ENCODE measurements at regions not wholly inside any gene's neighbourhood (a gene's known extent, or its start where the extent isn't known, plus 50 kb on each side); places are given as distances from the start of the nearest gene placed in this dataset.

DNA sequence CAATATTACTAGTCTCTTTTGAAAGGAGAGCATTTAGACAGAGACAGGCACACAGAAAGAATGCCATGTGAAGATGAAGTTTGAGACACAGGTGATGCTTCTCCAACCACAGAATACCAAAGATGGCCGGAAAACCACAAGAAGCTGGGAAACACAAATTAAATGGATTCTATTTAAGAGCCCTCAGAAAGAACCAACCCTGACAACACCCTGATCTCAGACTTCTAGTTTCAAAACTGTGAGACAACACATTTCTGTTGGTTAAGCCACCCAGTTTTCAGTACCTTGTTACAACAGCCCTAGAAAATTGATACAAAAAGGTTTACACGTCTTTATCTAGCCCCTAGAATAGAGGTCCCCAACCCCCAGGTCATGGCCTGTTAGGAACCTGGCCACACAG is 79.8 kb upstream of the CCNG1 start:
- no peak for DNase-seq (ENCODE audit: low read depth)

DNA sequence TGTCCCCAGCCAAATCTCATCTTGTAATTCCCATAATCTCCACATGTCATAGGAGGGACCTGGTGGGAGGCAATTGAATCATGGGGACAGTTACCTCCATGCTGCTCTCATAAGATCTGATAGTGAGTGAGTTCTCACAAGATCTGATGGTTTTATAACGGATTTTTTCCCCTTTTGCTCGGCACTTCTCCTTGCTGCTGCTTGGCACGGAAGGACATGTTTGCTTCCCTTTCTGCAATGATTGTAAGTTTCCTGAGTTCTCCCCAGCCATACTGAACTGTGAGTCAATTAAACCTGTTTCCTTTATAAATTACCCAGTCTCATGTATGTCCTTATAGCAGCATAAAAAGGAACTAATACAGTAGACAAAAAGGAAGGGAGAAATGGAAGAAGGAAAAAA is 76.7 kb upstream of the CCNG1 start:
- no peak for DNase-seq (ENCODE audit: low read depth)

DNA sequence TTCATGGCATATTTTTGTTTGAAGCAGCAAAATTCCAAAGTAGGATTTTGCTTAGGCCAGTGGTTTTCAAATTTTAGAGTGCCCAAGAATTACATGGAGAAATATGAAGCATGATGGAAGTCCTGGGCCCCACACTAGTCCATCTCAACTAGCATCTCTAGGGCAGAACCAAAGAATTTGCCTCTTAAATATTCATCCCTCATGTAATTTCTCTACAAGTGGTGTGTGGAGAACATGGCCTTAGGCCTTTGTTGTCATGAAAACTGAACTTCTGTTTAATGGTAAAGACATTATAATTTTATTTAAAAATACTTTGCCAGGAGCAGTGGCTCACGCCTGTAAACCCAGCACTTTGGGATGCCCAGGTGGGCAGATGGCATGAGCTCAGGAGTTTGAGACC is 75.9 kb upstream of the CCNG1 start:
- no peak for DNase-seq (ENCODE audit: low read depth)

DNA sequence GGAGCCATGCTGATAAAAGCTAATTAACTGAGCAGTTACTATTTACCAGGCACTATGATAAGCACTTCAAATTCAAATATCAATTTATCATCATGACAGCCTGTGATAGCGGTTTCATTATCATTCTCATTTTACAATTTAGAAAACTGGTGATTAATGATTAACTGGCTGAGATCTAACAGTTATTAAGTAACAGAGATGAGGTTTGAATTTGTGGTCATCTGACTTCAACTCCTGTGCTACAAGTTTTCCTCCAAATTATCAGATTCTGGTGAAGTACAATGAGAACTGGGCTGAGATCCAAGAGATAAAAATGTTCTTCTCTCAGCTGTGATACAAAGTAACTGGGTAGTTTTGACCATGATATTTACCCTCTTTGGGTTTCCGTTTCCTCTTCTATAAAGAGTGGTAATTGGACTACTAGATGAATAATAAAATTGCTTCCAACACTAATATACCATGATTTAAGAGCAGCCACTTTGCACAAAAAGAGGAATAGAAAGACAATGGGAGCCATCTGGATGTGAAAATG is 74.5 kb upstream of the CCNG1 start:
- no peak for DNase-seq (ENCODE audit: low read depth)

DNA sequence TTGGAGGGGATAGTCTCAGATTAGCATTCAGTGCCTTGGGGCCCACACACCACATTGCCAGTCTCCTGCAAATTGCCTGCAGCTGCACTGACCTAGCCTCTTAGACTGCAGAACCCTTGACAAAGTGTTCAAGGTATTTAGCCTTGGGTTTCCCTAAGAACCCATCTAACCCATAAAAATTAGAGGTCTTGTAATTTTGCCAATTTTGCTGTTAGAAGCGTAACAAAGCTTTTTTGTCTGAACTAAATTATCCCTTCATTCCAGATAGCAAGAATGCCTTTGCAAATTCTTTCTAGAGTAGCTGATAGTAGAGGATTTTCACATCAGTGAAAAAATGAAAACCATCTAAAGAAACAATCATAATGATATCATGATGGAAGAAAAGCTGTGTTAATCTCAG is 74.0 kb upstream of the CCNG1 start:
- no peak for DNase-seq (ENCODE audit: low read depth)

DNA sequence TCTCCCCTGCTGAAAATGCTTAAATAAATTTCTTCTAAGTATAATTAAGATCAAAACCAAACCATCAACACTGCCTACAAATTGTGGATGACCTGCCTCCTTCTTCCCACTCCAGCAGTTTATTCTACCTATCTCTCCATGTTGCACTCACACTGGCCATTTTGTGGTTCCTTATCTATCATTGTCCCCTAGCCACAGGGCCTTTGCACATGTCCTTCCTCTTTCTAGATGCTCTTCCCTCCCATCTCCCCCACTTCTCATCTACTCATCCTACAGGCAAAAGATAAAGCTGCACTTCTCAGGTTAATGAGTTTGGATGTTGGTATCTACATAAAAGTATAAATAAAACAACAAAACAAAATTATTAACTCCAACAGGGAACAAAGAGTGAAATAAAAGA is 70.6 kb upstream of the CCNG1 start:
- DNase-seq (ENCODE audit: low read depth): no peak

DNA sequence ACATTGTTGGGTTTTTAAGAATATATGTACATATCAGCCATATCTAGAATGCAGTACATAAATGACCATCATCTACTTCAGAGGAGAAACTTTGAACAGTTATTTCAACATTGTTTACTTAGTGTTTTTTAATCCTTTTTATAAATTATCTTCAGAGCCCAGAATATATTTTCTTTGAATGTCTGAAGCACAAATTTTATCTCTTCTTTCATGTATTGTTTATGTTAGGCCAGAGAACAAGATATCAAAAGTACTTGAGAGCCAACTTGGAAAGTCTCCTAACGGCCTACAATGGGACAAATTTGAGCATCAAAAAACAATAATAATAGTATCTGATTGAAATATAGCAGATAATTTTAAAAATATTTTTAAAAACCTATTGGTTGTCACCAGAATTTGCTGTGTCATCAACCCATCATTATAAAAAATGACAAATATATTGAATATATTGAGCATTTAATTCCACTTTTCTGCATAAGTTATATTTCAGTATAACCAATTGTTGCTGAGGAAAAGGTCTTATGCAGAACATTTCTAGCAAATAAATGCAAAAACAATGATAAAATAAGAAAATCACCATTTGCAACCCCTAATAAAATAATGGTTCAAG is 67.5 kb upstream of the CCNG1 start:
- no peak for DNase-seq (ENCODE audit: low read depth)

DNA sequence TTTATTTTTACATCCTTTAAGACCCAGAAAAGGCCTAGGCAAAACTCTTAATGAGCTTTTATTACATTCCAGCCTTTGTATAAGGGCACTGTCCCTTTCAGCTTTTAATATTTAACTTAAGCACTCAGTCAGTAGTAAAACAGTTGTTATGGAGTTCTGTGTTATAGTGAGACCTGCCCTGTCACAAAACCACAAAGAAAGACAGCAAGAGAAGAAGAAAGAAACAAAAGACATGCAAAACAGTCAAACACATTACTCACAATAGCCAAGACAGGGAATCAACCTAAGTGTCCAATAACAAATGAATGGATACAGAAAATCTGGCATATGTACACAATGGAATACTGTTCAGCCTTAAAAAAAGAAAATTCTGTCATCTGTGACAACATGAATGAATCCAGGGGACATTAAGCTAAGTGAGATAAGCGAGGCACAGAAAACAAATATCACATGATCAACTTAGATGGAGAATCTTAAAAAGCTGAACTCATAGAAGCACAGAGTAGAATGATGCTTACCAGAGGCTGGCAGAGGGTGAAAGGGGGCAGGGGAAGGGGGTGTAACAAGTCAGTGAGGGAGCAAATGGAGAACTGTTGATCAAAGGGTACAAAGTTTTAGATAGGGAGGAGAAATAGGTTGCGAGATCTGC is 63.8 kb upstream of the CCNG1 start:
- DNase-seq (ENCODE audit: low read depth): no peak

DNA sequence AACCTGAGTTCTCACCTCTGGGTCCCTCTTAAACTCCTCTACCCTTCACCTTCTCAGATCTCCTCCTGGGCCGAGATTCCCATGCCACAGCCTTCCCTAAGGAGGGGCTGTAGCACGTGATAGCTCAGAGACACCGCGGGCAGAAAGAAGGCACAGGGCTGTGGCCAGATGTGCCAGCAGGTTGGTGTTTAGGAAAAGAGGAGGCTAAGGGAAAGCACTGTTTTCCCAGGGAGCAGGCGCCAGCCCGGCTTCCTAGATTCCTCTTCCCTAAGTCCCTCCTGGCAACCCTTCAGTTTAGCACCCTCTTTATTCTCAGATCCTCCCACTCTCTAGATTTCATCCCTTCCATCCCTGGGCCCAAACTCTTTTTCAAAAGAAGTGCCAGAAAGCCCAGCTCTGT is 59.4 kb upstream of the CCNG1 start:
- no peak for DNase-seq (ENCODE audit: low read depth)

DNA sequence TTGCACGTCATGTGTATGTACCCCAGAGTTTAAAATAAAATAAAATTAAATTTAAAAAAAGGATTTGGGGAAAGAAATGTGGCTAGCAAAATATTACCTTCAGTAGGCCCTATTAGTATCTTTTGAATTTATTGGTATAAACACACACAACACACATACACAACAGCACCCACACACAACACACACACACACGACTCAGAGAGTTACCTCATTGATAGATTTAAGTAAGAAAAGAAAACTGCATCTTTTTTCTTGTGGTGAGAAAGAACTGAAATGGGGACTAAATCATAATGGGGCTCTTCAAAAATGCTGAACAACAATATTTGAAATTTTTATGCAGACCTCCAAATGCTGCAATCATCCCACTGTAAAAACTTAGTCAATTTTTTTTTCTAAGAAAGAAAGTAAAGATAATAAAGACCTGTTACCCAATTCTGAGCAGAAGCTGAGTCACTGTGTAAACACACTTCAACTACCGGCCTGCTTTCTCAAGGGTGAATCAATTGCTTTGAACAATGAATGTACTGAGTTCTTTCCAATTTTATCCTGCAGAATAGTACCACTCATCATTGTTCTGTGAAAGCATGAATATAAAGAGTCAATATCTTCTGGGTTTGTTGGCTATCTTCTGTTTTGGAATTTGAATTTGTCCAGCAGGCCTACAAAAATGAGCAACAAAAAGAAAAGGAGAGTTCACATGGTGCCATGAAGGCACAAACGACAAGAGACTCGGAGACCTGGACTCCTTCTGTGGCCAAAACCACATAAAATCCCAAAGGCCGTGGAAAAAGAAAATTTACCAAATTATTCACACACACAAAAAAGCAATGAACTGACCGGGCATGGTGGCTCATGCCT is 57.9 kb upstream of the CCNG1 start:
- DNase-seq (ENCODE audit: low read depth): peak; percentile 58

DNA sequence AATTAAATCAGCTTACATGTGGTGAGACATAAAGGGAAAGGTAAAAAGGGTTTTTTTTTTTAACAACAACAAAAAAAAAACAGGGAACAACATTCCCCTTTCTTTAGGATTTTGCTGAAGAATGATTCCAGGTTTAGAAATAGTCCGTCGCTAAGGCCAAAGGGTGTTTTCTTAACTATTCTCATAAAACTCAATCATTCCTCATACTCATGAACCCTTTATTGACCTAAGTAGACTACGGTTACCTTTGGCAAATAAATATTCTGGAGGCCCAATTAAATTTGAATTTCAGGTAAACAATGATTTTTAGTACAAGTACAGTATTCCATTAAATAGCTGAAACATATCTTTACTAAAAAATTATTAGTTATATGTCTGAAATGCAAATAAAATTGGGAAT is 55.6 kb upstream of the CCNG1 start:
- DNase-seq (ENCODE audit: low read depth): no peak

DNA sequence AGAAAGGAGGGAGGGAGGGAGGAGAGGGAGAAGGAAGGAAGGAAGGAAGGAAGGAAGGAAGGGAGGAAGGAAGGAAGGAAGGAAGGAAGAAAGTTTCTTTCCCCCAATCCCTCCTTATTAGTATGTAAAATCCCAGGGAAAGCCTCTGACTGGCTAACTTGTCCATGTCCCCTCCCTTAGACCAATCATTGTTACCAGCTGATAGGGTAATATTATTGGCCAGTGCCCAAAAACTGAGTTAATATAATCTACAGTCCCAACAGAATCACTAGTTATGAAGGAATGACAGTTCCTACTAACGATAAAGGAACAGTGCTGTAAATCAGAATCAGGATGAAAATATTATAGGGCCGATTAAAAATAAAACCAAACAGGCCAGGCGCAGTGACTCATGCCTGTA is 53.6 kb upstream of the CCNG1 start:
- no peak for DNase-seq (ENCODE audit: low read depth)

DNA sequence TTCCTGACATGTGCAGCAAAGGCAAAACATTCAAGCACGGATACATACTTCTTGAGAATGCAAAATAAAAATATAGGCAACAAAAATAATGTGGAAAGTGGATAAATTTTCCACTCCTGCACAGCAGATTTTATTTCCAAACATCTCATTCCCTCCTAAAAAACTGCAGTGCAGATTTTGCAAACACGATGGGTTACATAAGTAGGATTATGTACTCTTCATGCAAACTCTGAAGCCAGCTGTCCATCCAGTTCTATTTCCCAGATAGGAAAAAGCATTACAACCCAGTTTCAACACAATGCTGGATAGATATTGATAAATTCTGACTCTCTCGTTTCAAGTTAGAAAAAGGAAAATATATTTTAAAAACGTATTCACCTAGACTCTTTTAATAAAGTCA is 52.7 kb upstream of the CCNG1 start:
- no peak for DNase-seq (ENCODE audit: low read depth)

DNA sequence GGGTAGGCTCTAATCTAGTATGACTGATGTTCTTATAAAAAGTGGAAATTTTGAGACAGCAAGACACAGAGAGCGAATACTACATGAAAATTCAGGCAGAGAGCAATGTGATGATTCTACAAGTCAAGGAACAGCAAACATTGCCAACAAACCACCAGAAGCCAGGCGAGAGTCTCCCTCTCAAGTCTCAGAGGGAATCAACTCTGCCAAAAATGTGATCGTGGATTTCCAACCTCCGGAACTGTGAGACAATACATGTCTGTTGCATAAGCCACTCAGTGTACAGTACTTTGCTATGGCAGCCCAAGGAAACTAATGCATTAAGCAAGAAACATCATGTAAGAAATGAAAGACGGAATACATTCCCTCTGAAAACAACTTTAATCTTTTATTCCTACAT is 52.1 kb upstream of the CCNG1 start:
- DNase-seq (ENCODE audit: low read depth): no peak

DNA sequence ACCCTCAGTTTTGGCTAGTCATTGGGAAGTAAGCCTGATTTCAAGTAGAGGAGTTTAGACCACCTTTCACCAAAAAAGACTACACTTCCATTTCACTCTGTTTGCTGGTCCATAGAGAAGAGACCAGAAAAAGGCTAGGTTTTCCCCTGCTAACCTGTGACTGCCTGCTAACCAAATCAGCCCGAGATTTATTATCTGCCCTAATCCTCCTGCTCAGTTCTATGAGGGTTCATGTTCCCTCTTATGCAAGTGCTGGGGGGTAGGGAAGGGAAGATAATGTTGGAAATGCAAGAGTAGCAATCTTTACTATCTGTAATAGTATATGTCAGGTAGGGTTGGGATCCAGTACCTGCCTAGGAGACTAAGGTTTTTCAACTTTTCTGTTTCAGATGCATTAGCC is 51.6 kb upstream of the CCNG1 start:
- DNase-seq (ENCODE audit: low read depth): no peak

DNA sequence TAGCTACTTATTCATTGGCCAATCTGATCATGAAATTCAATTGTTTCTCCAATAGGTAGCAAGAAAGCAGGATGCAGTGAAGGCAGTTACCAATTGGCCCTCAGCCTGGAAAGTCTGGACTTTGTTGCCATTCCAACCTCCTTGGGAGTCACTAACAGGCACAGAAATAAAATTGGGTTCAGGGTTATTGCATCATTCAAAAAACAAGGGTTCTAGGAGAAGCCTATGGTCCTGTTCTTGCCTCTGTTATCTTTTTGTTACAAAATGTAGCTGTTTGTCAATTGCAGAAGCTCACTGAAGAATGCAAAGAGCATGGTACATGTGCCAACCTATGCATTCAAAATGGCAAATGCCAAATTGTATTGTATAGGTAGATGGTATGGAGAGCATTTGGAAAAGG is 51.0 kb upstream of the CCNG1 start:
- no peak for DNase-seq (ENCODE audit: low read depth)

DNA sequence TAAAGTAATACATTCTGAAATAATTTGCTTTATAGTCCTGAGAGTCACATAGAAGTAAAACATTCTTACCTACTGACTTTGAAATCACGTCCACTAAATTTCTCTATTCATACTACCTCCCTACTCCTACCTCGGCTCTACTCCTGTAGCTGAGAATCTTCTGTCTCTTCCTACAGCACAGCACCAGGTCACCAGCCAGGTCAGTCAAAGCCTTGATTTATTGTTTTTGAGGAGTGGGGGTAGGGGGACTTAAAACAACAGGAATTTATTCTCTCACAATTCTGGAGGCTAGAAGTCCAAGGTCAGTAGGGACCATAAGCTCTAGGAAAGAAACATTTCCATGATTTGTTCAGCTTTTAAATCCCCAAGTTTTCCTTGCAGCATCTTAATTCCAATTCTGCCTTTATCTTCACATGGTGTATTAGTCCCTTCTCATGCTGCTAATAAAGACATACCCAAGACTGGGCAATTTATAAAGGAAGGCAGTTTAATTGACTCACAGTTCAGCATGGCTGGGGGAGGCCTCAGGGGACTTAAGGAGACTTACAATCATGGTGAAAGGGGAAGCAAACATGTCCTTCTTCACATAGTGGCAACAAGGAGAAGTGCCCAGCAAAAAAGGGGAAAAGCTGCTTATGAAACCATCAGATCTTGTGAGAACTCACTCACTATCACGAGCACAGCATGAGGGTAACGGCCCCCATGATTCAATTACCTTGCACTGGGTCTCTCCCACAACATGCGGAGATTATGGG is 49.6 kb upstream of the CCNG1 start:
- DNase-seq (ENCODE audit: low read depth): no peak
